Sigmoid colon (tissue), 4 donors: ENCODE measurements at regions not wholly inside any gene's neighbourhood (a gene's known extent, or its start where the extent isn't known, plus 50 kb on each side); places are given as distances from the start of the nearest gene placed in this dataset.
"Not testable (repeated sequence)": the region's sequence is repeated elsewhere in the genome, so short reads cannot be mapped to it uniquely, and the experiment has no call there.

ENCODE experiments used
- POLR2A ChIP-seq, 2 donors: fragments of 450-650 bp; IDR thresholded peaks; one replicate each; pipeline ENCODE4 v1.6.1; 2016; ENCODE audit warnings: antibody characterized with exemption in 2 of 2, mild to moderate bottlenecking in 2 of 2, moderate library complexity in 2 of 2
- POLR2AphosphoS5 ChIP-seq, 4 donors: sonication (generic); formaldehyde crosslinking; IDR thresholded peaks; one replicate each; pipeline ENCODE4 v1.6.1; 2017; ENCODE audit warnings: antibody characterized with exemption in 4 of 4
- TF ChIP-seq, protein P1 (sequence below), 4 experiments: fragments of 450-650 bp in 3 of 4; fragments of 200-600 bp in 1 of 4; IDR thresholded peaks; one replicate each; pipeline ENCODE4 v1.5.1; 2016 to 2019; ENCODE audit warnings: antibody characterized with exemption in 4 of 4, mild to moderate bottlenecking in 3 of 4, moderate library complexity in 2 of 4

DNA sequence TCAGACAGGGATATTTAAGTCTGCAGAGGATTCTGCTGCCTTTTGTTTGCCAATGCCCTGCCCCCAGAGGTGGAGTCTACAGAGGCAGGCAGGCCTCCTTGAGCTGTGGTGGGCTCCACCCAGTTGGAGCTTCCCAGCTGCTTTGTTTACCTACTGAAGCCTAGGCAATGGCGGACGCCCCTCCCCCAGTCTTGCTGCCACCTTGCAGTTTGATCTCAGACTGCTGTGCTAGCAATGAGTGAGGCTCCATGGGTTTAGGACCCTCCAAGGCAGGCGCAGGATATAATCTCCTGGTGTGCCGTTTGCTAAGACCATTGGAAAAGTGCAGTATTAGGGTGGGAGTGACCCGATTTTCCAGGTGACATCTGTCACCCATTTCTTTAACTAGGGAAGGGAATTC is 132.7 kb downstream of the UNC93B1 start:
- TF ChIP-seq, protein P1, sequence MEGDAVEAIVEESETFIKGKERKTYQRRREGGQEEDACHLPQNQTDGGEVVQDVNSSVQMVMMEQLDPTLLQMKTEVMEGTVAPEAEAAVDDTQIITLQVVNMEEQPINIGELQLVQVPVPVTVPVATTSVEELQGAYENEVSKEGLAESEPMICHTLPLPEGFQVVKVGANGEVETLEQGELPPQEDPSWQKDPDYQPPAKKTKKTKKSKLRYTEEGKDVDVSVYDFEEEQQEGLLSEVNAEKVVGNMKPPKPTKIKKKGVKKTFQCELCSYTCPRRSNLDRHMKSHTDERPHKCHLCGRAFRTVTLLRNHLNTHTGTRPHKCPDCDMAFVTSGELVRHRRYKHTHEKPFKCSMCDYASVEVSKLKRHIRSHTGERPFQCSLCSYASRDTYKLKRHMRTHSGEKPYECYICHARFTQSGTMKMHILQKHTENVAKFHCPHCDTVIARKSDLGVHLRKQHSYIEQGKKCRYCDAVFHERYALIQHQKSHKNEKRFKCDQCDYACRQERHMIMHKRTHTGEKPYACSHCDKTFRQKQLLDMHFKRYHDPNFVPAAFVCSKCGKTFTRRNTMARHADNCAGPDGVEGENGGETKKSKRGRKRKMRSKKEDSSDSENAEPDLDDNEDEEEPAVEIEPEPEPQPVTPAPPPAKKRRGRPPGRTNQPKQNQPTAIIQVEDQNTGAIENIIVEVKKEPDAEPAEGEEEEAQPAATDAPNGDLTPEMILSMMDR (IDR thresholded peaks at IDR 0.05): not testable (repeated sequence)
- TF ChIP-seq POLR2A, POLR2AphosphoS5 (IDR thresholded peaks at IDR 0.05): not testable (repeated sequence)
